Subcutaneous abdominal adipose tissue (tissue), 5 donors: ENCODE measurements at regions not wholly inside any gene's neighbourhood (a gene's known extent, or its start where the extent isn't known, plus 50 kb on each side); places are given as distances from the start of the nearest gene placed in this dataset.

Source experiments
- H3K27ac ChIP-seq: one replicate; pipeline ENCODE4 v1.7.0; 2013; ENCODE audit warnings: low read depth, mild to moderate bottlenecking, inconsistent platforms, low read length, moderate library complexity
- H3K27me3 ChIP-seq, 5 donors: one replicate each; pipeline ENCODE4 v1.7.0; 2013; ENCODE audit warnings: low read length in 5 of 5, inconsistent platforms in 1 of 5; ENCODE audit not compliant: control insufficient read depth in 5 of 5, insufficient read depth in 4 of 5
- H3K36me3 ChIP-seq, 5 donors: one replicate each; pipeline ENCODE4 v1.7.0; 2013; ENCODE audit warnings: low read length in 5 of 5; ENCODE audit not compliant: control insufficient read depth in 5 of 5, insufficient read depth in 5 of 5
- H3K4me1 ChIP-seq, 5 donors: one replicate each; pipeline ENCODE4 v1.7.0; 2013; ENCODE audit warnings: low read length in 5 of 5, mild to moderate bottlenecking in 3 of 5, moderate library complexity in 1 of 5; ENCODE audit not compliant: control insufficient read depth in 5 of 5, insufficient read depth in 5 of 5
- H3K4me3 ChIP-seq, 5 donors: one replicate each; pipeline ENCODE4 v1.7.0; 2013; ENCODE audit warnings: low read length in 5 of 5, low read depth in 1 of 5
- H3K9ac ChIP-seq, 5 donors: one replicate each; pipeline ENCODE4 v1.7.0; 2013; ENCODE audit warnings: low read length in 5 of 5, mild to moderate bottlenecking in 4 of 5, moderate library complexity in 3 of 5
- H3K9me3 ChIP-seq, 5 donors: one replicate each; pipeline ENCODE4 v1.7.0; 2013; ENCODE audit warnings: low read length in 5 of 5; ENCODE audit not compliant: control insufficient read depth in 5 of 5
- donor health status: healthy.
- donor health status: healthy.
- donor health status: healthy.
- donor health status: healthy.
- donor health status: healthy.

GRCh38 chr2:188752311-188752710 lies 221.9 kb upstream of the COL3A1 start:
- no peaks in the 10 kb centered on the region for H3K27me3 ChIP-seq
- no peak overlapping the region for H3K4me3 ChIP-seq

DNA sequence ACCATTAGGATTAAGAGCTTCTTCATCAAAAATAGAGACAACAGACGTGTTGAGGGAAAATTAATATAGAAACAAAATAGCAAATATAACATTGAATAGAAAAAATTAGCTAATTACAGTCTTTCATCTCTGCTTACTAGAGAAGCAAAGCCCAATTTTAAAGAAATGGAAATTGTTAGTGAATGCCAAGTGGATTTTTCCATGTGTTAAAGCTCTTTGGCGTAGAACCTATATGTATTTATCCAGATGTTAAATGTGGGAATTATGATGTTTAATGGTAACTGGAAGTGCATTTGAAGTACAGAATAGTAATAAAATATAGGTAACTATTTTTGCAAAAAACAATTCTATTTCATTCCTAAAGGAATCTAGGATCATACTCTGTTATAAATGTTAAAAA lies 212.0 kb upstream of the COL3A1 start:
- Histone ChIP-seq H3K4me3 (no peak overlapping the region), H3K9me3 (peaks cover under 1 to 7% (median 3%) of the 10 kb centered on the region in 5 donors), H3K27ac (no peak overlapping the region), H3K9ac (no peak overlapping the region), H3K36me3 (no peaks in the 10 kb centered on the region), H3K27me3 (no peaks in the 10 kb centered on the region), H3K4me1 (peaks cover 0 to 4% (median 0%) of the 10 kb centered on the region in 5 donors)

More at GRCh38 chr2:188752311-188752710, 221.9 kb upstream of the COL3A1 start:
- no peak overlapping the region for H3K9ac ChIP-seq
- H3K36me3 ChIP-seq, result no peaks in the 10 kb centered on the region
- H3K9me3 ChIP-seq, result peaks cover 0 to 4% (median 0%) of the 10 kb centered on the region in 5 donors
- H3K27ac ChIP-seq, result no peak overlapping the region
- H3K4me1 ChIP-seq, result no peaks in the 10 kb centered on the region

GRCh38 chr2:188765522-188766470 lies 208.4 kb upstream of the COL3A1 start:
- Histone ChIP-seq H3K27ac (no peak overlapping the region), H3K9me3 (no peaks in the 10 kb centered on the region), H3K4me3 (no peak overlapping the region), H3K36me3 (no peaks in the 10 kb centered on the region), H3K4me1 (peaks cover 0 to 8% (median 3%) of the 10 kb centered on the region in 5 donors), H3K27me3 (no peaks in the 10 kb centered on the region), H3K9ac (no peak overlapping the region)

- no peak overlapping the region for H3K27ac ChIP-seq
- H3K27me3 ChIP-seq, result no peaks in the 10 kb centered on the region
- H3K4me3 ChIP-seq, result no peak overlapping the region
- no peak overlapping the region for H3K9ac ChIP-seq
- H3K4me1 ChIP-seq, result peaks cover 0 to 8% (median 3%) of the 10 kb centered on the region in 5 donors
- H3K36me3 ChIP-seq, result no peaks in the 10 kb centered on the region
- no peaks in the 10 kb centered on the region for H3K9me3 ChIP-seq
These were observed 207.7 kb upstream of the COL3A1 start for GRCh38 chr2:188766471-188766856.

- Histone ChIP-seq H3K36me3 (no peaks in the 10 kb centered on the region), H3K9me3 (no peaks in the 10 kb centered on the region), H3K4me1 (peaks cover 0 to 8% (median 3%) of the 10 kb centered on the region in 5 donors), H3K4me3 (no peak overlapping the region), H3K27ac (no peak overlapping the region), H3K9ac (no peak overlapping the region), H3K27me3 (no peaks in the 10 kb centered on the region)
These were observed 207.0 kb upstream of the COL3A1 start for GRCh38 chr2:188767176-188767575.

DNA sequence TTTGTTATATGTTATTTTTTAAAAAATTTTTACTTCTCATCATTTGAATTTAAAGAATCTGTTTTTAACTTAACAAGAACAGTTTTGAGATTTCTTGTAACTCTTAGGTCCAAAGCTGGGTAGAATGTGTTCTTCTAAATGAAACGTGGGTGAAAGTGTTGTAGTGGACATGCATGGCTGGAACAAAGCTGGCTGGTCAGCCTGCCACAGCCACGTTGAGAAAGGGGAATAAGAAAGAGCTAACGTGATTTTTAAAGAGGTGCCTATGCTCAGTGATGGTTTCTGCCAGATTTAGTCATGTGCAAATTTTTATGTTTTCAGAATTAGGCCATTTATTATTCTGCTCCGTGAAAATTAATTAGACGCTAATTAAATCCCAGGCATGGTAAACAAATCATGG lies 203.9 kb upstream of the COL3A1 start:
- H3K4me3 ChIP-seq, result no peak overlapping the region
- no peaks in the 10 kb centered on the region for H3K36me3 ChIP-seq
- H3K4me1 ChIP-seq, result peaks cover 0 to 12% (median 3%) of the 10 kb centered on the region in 5 donors
- no peak overlapping the region for H3K9ac ChIP-seq
- no peak overlapping the region for H3K27ac ChIP-seq
- H3K27me3 ChIP-seq, result no peaks in the 10 kb centered on the region
- no peaks in the 10 kb centered on the region for H3K9me3 ChIP-seq

GRCh38 chr2:188773075-188773474 lies 201.1 kb upstream of the COL3A1 start:
- peaks cover 0 to 4% (median 0%) of the 10 kb centered on the region in 5 donors for H3K4me1 ChIP-seq
- no peak overlapping the region for H3K4me3 ChIP-seq
- H3K36me3 ChIP-seq, result no peaks in the 10 kb centered on the region
- H3K27me3 ChIP-seq, result no peaks in the 10 kb centered on the region
- no peak overlapping the region for H3K9ac ChIP-seq
- H3K27ac ChIP-seq, result no peak overlapping the region
- H3K9me3 ChIP-seq, result no peaks in the 10 kb centered on the region

- Histone ChIP-seq H3K27ac (no peak overlapping the region), H3K9ac (no peak overlapping the region), H3K9me3 (no peaks in the 10 kb centered on the region), H3K4me3 (no peak overlapping the region), H3K27me3 (no peaks in the 10 kb centered on the region), H3K4me1 (peaks cover 0 to 4% (median 0%) of the 10 kb centered on the region in 5 donors), H3K36me3 (no peaks in the 10 kb centered on the region)
These were observed 197.5 kb upstream of the COL3A1 start for GRCh38 chr2:188776634-188777033.

DNA sequence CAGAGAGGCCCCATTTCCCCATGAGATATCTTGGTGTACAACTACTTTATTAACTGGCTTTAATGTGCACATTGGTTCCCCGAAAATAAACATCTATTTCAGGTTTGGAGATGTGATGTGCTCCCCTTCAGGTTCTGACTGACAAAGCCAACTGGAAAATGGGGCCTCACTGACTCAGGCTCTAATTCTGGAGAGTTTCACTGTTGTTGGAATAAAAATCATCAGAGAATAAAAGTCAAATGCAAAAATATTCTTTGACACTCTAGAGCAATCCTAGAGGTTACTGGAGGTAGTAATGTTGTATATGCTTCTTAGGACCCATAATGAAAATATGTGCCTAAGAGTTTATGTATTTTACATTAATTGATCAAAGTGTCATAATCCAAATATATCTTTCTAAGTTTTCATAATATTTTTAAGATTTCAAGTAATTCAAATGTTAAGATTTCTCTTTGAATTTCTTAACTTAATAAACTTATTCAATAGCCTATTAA lies 189.9 kb upstream of the COL3A1 start:
- Histone ChIP-seq H3K4me1 (peaks cover 2 to 32% (median 15%) of the 10 kb centered on the region in 5 donors), H3K27me3 (no peaks in the 10 kb centered on the region), H3K9ac (no peak overlapping the region), H3K9me3 (no peaks in the 10 kb centered on the region), H3K36me3 (no peaks in the 10 kb centered on the region), H3K27ac (no peak overlapping the region), H3K4me3 (no peak overlapping the region)

DNA sequence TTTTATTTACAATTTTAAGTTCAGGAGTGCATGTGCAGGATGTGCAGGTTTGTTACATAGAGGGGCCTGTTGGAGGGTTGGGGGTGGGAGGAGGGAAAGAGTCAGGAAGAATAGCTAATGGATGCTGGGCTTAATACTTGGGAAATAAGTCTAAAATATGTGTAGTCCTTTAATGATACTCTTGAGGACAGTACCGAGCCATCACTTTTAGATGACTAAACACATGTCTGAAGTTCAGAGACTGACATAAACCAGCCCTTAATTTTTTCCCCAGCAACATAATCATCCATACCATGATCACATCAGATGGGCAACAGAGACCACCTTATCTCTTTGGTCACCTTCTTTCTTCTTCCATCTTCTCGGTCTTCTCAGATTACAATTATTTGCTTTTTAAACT lies 189.1 kb upstream of the COL3A1 start:
- Histone ChIP-seq H3K4me1 (peaks cover 2 to 39% (median 15%) of the 10 kb centered on the region in 5 donors), H3K27ac (peak overlapping the region; percentile 97), H3K9me3 (no peaks in the 10 kb centered on the region), H3K27me3 (no peaks in the 10 kb centered on the region), H3K4me3 (no peak overlapping the region), H3K36me3 (no peaks in the 10 kb centered on the region), H3K9ac (no peak overlapping the region)
